GM12878 (cell line): ENCODE measurements at regions not wholly inside any gene's neighbourhood (a gene's known extent, or its start where the extent isn't known, plus 50 kb on each side); places are given as distances from the start of the nearest gene placed in this dataset.

Source experiments
- ATAC-seq: fragments of 200-7000 bp; cut with Tn5 transposase; 3 replicates; pipeline ENCODE4 v1.9.1; 2020; ENCODE audit warnings: mild to moderate bottlenecking, moderate library complexity
- BruUV-seq: library from RNA; stranded (reverse); fragments of 400-500 nt; replicated peaks from 2 replicates; lab custom pipeline; 2021; lab: Mats Ljungman, UMichigan
- CTCF ChIA-PET: fragments of 300-600 bp; sonication (Branson Sonifier 250); formaldehyde crosslinking; extraction: SDS; loops from one replicate; lab custom pipeline; 2021; ENCODE audit warnings: inconsistent platforms; lab: Yijun Ruan, JAX
- POLR2A ChIA-PET: fragments of 350-600 bp; formaldehyde crosslinking; extraction: SDS; loops from one replicate; lab custom pipeline; 2021; ENCODE audit warnings: inconsistent platforms; lab: Charles Lee
- RAD21 ChIA-PET: fragments of 300-600 bp; sonication (Branson Sonifier 250); formaldehyde crosslinking; loops from one replicate; lab custom pipeline; 2023; ENCODE audit warnings: antibody characterized with exemption; ENCODE audit not compliant: unreplicated experiment; lab: Charles Lee
- SMC1A ChIA-PET: fragments of 300-600 bp; sonication (Branson Sonifier 250); formaldehyde crosslinking; loops from one replicate; lab custom pipeline; 2023; ENCODE audit not compliant: unreplicated experiment, uncharacterized antibody; lab: Charles Lee
- DNase-seq: peaks from one replicate; pipeline ENCODE4 v3.0.0-alpha.2; 2011; ENCODE audit warnings: low read depth, low spot score
- FAIRE-seq: peaks from 3 replicates; lab custom pipeline; 2011; peaks lifted over from hg19 to GRCh38; lab: Jason Lieb, UNC
- H2AFZ ChIP-seq: 2 replicates; pipeline ENCODE4 v1.6.0; 2011; ENCODE audit warnings: low read depth, low read length, control low read depth; ENCODE audit not compliant: control insufficient read depth
- H3K27ac ChIP-seq: 2 replicates; pipeline ENCODE4 v1.5.1; 2011; ENCODE audit warnings: control low read depth; ENCODE audit not compliant: control insufficient read depth, insufficient read depth
- H3K27me3 ChIP-seq, 2 experiments: replicated peaks in 1 of 2; 2 replicates each; pipeline versions ENCODE4 v1.6.0 to v1.6.1; 2011; ENCODE audit warnings: low read length in 1 of 2; ENCODE audit not compliant: control insufficient read depth in 2 of 2, insufficient read depth in 2 of 2
- H3K36me3 ChIP-seq, 2 experiments: 2 replicates each; pipeline ENCODE4 v1.5.1; 2011; ENCODE audit warnings: low read length in 1 of 2; ENCODE audit not compliant: control insufficient read depth in 2 of 2, insufficient read depth in 2 of 2
- H3K4me1 ChIP-seq: 2 replicates; pipeline ENCODE4 v1.6.1; 2011; ENCODE audit warnings: mild to moderate bottlenecking, low read length, moderate library complexity, mixed read lengths; ENCODE audit not compliant: control insufficient read depth, insufficient read depth
- H3K4me2 ChIP-seq: 2 replicates; pipeline ENCODE4 v1.6.0; 2011; ENCODE audit warnings: control low read depth; ENCODE audit not compliant: control insufficient read depth, insufficient read depth
- H3K4me3 ChIP-seq: fragments of 200-600 bp; sonication (generic); 2 replicates; pipeline ENCODE4 v1.5.1; 2016
- H3K79me2 ChIP-seq: 2 replicates; pipeline ENCODE4 v1.6.0; 2011; ENCODE audit warnings: low read length; ENCODE audit not compliant: control insufficient read depth, insufficient read depth
- H3K9ac ChIP-seq: 2 replicates; pipeline ENCODE4 v1.8.0; 2011; ENCODE audit warnings: low read length, control low read depth, mixed read lengths; ENCODE audit not compliant: control insufficient read depth, insufficient read depth
- H3K9me3 ChIP-seq: replicated peaks from 3 replicates; pipeline ENCODE4 v1.5.1; 2011; ENCODE audit warnings: mild to moderate bottlenecking, low read length; ENCODE audit not compliant: control insufficient read depth, insufficient read depth
- H4K20me1 ChIP-seq: 2 replicates; pipeline ENCODE4 v1.6.0; 2011; ENCODE audit not compliant: control insufficient read depth, insufficient read depth
- BRCA1 ChIP-seq: IDR thresholded peaks from 2 replicates; pipeline ENCODE4 v1.6.1; 2011; ENCODE audit warnings: low read depth, low read length, improper control_type of control experiment
- ELK1 ChIP-seq: IDR thresholded peaks from 2 replicates; pipeline ENCODE4 v1.6.1; 2012; ENCODE audit warnings: low read depth, low read length, improper control_type of control experiment
- KLF5 ChIP-seq: fragments of 450-650 bp; IDR thresholded peaks from 2 replicates; pipeline ENCODE4 v1.6.1; 2014; ENCODE audit warnings: mild to moderate bottlenecking; ENCODE audit not compliant: partially characterized antibody
- WGBS: methylation state at CpG from one replicate; pipeline ENCODE4 v1.1.6; 2016; ENCODE audit warnings: low lambda C conversion rate; ENCODE audit not compliant: insufficient replicate concordance, insufficient coverage; ENCODE audit errors: missing lambda C conversion rate; 5-methylcytosine and 5-hydroxymethylcytosine counted together
- in situ Hi-C: fragments of 300-500 bp; cut with MboI; formaldehyde crosslinking; loops from 9 replicates; pipeline ENCODE4 v1.14.3; 2018; ENCODE audit warnings: mixed read lengths
- intact Hi-C: fragments of 100-400 bp; cut with micrococcal nuclease; formaldehyde crosslinking; loops from one replicate; pipeline ENCODE4 v1.14.2; 2022; ENCODE audit not compliant: unreplicated experiment
- TF ChIP-seq, protein P1 (sequence below): fragments of 450-650 bp; IDR thresholded peaks from 2 replicates; pipeline ENCODE4 v1.6.1; 2016; ENCODE audit warnings: mild to moderate bottlenecking, moderate library complexity, borderline replicate concordance

GRCh38 chrX:45903781-45904201 lies 641.4 kb downstream of the ZNF674 start:
- WGBS, result 24% methylated on average over 5 of the region's 5 CpGs
- intact Hi-C loops (no loop called here), in situ Hi-C loops (no loop called here)
- TF ChIP-seq ELK1 (no peak), BRCA1 (no peak), KLF5 (no peak)
- TF ChIP-seq, protein P1, sequence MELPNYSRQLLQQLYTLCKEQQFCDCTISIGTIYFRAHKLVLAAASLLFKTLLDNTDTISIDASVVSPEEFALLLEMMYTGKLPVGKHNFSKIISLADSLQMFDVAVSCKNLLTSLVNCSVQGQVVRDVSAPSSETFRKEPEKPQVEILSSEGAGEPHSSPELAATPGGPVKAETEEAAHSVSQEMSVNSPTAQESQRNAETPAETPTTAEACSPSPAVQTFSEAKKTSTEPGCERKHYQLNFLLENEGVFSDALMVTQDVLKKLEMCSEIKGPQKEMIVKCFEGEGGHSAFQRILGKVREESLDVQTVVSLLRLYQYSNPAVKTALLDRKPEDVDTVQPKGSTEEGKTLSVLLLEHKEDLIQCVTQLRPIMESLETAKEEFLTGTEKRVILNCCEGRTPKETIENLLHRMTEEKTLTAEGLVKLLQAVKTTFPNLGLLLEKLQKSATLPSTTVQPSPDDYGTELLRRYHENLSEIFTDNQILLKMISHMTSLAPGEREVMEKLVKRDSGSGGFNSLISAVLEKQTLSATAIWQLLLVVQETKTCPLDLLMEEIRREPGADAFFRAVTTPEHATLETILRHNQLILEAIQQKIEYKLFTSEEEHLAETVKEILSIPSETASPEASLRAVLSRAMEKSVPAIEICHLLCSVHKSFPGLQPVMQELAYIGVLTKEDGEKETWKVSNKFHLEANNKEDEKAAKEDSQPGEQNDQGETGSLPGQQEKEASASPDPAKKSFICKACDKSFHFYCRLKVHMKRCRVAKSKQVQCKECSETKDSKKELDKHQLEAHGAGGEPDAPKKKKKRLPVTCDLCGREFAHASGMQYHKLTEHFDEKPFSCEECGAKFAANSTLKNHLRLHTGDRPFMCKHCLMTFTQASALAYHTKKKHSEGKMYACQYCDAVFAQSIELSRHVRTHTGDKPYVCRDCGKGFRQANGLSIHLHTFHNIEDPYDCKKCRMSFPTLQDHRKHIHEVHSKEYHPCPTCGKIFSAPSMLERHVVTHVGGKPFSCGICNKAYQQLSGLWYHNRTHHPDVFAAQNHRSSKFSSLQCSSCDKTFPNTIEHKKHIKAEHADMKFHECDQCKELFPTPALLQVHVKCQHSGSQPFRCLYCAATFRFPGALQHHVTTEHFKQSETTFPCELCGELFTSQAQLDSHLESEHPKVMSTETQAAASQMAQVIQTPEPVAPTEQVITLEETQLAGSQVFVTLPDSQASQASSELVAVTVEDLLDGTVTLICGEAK, result no peak
- no peak overlapping the region for H3K4me3 ChIP-seq
- H4K20me1 ChIP-seq, result no peaks in the 10 kb centered on the region
- H3K9me3 ChIP-seq, result no peaks in the 10 kb centered on the region
- H3K36me3 ChIP-seq, result no peaks in the 10 kb centered on the region
- ATAC-seq, result no peak
- POLR2A ChIA-PET, result no interaction called here
- CTCF ChIA-PET, result no interaction called here
- H3K9ac ChIP-seq, result no peak overlapping the region
- no peak overlapping the region for H2AFZ ChIP-seq
- no TSS peak for BruUV-seq
- H3K4me1 ChIP-seq, result no peaks in the 10 kb centered on the region
- RAD21 ChIA-PET, result no interaction called here
- H3K79me2 ChIP-seq, result no peaks in the 10 kb centered on the region
- no peak for FAIRE-seq
- SMC1A ChIA-PET, result interaction anchor here (1.1 kb wide), 1 partner anchor 9 kb away, joined by 3 read pairs; no protein-coding TSS in a partner anchor
- DNase-seq, result no peak
- no peak overlapping the region for H3K27ac ChIP-seq
- no peaks in the 10 kb centered on the region for H3K27me3 ChIP-seq
- H3K4me2 ChIP-seq, result no peak overlapping the region
